Bone marrow (tissue), 2 donors: ENCODE measurements at regions not wholly inside any gene's neighbourhood (a gene's known extent, or its start where the extent isn't known, plus 50 kb on each side); places are given as distances from the start of the nearest gene placed in this dataset.

Source experiments
- DNase-seq, 2 donors: peaks; one replicate each; lab custom pipeline; 2025; lab: John Stamatoyannopoulos, UW

GRCh38 chr14:105776924-105777323 is 250.5 kb downstream of the TMEM121 start:
- no peak for DNase-seq

- no peak for DNase-seq
Measured at GRCh38 chr14:105783707-105784106, 257.3 kb downstream of the TMEM121 start.

- peak in 1 of 2 donors; percentile 10 for DNase-seq
Measured at GRCh38 chr14:105793836-105794235, 267.5 kb downstream of the TMEM121 start.

GRCh38 chr14:105797546-105797945 is 271.2 kb downstream of the TMEM121 start:
- DNase-seq = no peak

- no peak for DNase-seq
Measured at GRCh38 chr14:105805701-105806100, 279.3 kb downstream of the TMEM121 start.

- DNase-seq = no peak
Measured at GRCh38 chr14:105806568-105806967, 280.2 kb downstream of the TMEM121 start.

GRCh38 chr14:105817971-105818711 is 291.8 kb downstream of the TMEM121 start:
- peak in 1 of 2 donors; percentile 96 for DNase-seq

GRCh38 chr14:105818712-105819005 is 292.3 kb downstream of the TMEM121 start:
- no peak for DNase-seq

GRCh38 chr14:105830171-105830570 is 303.8 kb downstream of the TMEM121 start:
- DNase-seq = no peak

GRCh38 chr14:105836160-105836559 is 309.8 kb downstream of the TMEM121 start:
- no peak for DNase-seq

GRCh38 chr14:105836730-105837129 is 310.3 kb downstream of the TMEM121 start:
- no peak for DNase-seq

- DNase-seq = no peak
Measured at GRCh38 chr14:105837349-105838063, 311.1 kb downstream of the TMEM121 start.

GRCh38 chr14:105838107-105838506 is 311.7 kb downstream of the TMEM121 start:
- DNase-seq = no peak

GRCh38 chr14:105838591-105839424 is 312.4 kb downstream of the TMEM121 start:
- no peak for DNase-seq

- DNase-seq = no peak
Measured at GRCh38 chr14:105839425-105840265, 313.3 kb downstream of the TMEM121 start.

GRCh38 chr14:105840266-105841021 is 314.1 kb downstream of the TMEM121 start:
- no peak for DNase-seq

- no peak for DNase-seq
Measured at GRCh38 chr14:105841022-105842009, 314.9 kb downstream of the TMEM121 start.

GRCh38 chr14:105842105-105842504 is 315.7 kb downstream of the TMEM121 start:
- no peak for DNase-seq

- DNase-seq = no peak
Measured at GRCh38 chr14:105843444-105844046, 317.2 kb downstream of the TMEM121 start.
